UCSD-AML1 (cell line): ENCODE measurements at regions not wholly inside any gene's neighbourhood (a gene's known extent, or its start where the extent isn't known, plus 50 kb on each side); places are given as distances from the start of the nearest gene placed in this dataset.
"Not testable (repeated sequence)": the region's sequence is repeated elsewhere in the genome, so short reads cannot be mapped to it uniquely, and the experiment has no call there.

Source experiments
- DNase-seq: peaks from one replicate; lab custom pipeline; 2025; ENCODE audit not compliant: unreplicated experiment; lab: John Stamatoyannopoulos, UW

- no peak for DNase-seq
These were observed 247.9 kb upstream of the GJE1 start for GRCh38 chr6:141884850-141885249.

- no peak for DNase-seq
These were observed 254.0 kb upstream of the GJE1 start for GRCh38 chr6:141878686-141879085.

GRCh38 chr6:141877275-141877983 lies 255.3 kb upstream of the GJE1 start:
- DNase-seq = no peak

- DNase-seq = no peak
These were observed 257.7 kb upstream of the GJE1 start for GRCh38 chr6:141874930-141875602.

- not testable (repeated sequence) for DNase-seq
These were observed 263.2 kb upstream of the GJE1 start for GRCh38 chr6:141869509-141869908.

GRCh38 chr6:141867767-141868166 lies 265.0 kb upstream of the GJE1 start:
- DNase-seq = no peak

- no peak for DNase-seq
These were observed 265.8 kb upstream of the GJE1 start for GRCh38 chr6:141866731-141867497.

GRCh38 chr6:141851063-141851462 lies 281.7 kb upstream of the GJE1 start:
- DNase-seq = no peak

- DNase-seq = no peak
These were observed 284.5 kb upstream of the GJE1 start for GRCh38 chr6:141848029-141848890.

GRCh38 chr6:141846639-141847038 lies 286.1 kb upstream of the GJE1 start:
- no peak for DNase-seq

GRCh38 chr6:141843178-141843834 lies 289.4 kb upstream of the GJE1 start:
- no peak for DNase-seq

GRCh38 chr6:141833001-141833655 lies 299.6 kb upstream of the GJE1 start:
- no peak for DNase-seq

- no peak for DNase-seq
These were observed 302.2 kb upstream of the GJE1 start for GRCh38 chr6:141830530-141830929.

GRCh38 chr6:141829566-141830360 lies 303.0 kb upstream of the GJE1 start:
- DNase-seq = no peak

- DNase-seq = no peak
These were observed 308.4 kb upstream of the GJE1 start for GRCh38 chr6:141824350-141824749.

- not testable (repeated sequence) for DNase-seq
These were observed 317.7 kb upstream of the GJE1 start for GRCh38 chr6:141815039-141815438.

GRCh38 chr6:141809901-141810300 lies 322.8 kb upstream of the GJE1 start:
- DNase-seq = no peak

GRCh38 chr6:141808662-141809061 lies 324.1 kb upstream of the GJE1 start:
- DNase-seq = no peak

- not testable (repeated sequence) for DNase-seq
These were observed 331.8 kb upstream of the GJE1 start for GRCh38 chr6:141800973-141801372.
